HG02840 (cell line): ENCODE measurements at regions not wholly inside any gene's neighbourhood (a gene's known extent, or its start where the extent isn't known, plus 50 kb on each side); places are given as distances from the start of the nearest gene placed in this dataset.
"Not testable (repeated sequence)": the region's sequence is repeated elsewhere in the genome, so short reads cannot be mapped to it uniquely, and the experiment has no call there.

Experiments
- ATAC-seq: cut with Tn5 transposase; IDR thresholded peaks from one replicate; pipeline ENCODE4 v1.9.1; 2021; ENCODE audit warnings: mild to moderate bottlenecking, moderate library complexity, moderate number of reproducible peaks; ENCODE audit not compliant: unreplicated experiment, low FRiP score

- ATAC-seq, result no peak
Measured at GRCh38 chr1:238409932-238410331, 519.2 kb upstream of the ZP4 start.

DNA sequence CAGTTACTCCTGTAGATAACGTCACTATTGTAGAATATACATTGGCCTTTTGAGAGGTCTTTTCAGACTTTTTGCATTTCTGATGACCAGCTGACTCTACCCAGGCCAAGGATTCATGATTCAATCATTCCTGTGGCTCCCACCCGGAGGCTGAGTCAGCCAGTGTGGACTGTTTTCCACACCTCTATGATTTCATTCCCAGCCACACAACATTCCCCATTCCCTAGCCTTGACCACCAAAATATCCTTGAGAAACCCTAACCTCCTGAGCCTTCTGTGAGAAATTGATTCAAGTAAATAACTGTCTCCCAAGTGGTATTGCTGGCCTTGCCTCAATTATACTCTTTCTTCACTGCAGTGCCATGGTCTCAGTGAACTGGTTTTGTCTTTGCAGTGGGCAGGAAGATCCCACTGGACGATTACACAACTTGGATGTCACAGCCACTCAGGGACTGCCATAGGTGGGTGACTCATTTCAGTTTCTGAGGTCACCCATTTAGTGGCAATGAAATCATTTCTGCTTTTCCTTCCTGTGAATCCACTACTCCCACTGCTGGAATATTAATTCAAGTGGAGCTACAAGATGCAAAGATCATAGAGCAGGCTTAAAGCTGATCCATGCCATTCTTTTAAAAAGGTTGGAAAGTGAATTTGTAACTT is 518.6 kb upstream of the ZP4 start:
- no peak for ATAC-seq

- no peak for ATAC-seq
Measured at GRCh38 chr1:238408737-238409136, 518.0 kb upstream of the ZP4 start.

DNA sequence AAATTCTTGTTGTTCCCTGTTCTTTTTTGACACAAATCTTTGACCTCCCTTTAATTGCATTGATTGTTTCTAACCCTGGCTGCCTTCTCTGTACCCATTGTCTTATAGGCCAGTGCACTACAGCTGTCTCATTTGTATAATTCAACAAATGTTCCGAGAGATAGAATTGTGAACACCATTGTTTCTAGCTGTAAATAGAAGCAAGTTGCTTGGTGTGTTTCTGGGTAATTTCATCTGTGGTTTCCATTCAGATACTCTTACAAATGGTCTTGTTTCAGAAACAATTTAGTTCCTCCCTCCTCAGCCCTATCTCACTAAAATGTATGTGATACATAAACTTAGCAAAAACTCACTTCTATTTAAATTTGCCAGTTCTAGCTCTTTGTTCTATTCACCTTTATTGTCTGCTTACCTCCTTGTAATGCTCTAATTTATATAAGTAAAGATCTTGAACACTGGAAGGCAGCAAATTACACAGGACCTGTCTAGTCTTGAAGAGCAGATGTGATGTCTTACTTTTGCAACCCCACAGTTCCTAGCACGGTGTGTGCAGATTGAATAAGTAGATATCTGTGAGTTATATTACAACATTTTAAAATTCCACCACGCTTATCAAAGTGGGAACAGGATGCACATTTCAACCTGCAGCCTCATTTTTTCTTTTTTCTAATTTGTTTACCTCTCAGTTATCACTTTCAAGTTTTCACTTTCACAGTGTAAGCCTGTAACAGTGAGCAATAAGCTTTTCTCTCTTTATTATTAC is 515.6 kb upstream of the ZP4 start:
- ATAC-seq, result no peak

DNA sequence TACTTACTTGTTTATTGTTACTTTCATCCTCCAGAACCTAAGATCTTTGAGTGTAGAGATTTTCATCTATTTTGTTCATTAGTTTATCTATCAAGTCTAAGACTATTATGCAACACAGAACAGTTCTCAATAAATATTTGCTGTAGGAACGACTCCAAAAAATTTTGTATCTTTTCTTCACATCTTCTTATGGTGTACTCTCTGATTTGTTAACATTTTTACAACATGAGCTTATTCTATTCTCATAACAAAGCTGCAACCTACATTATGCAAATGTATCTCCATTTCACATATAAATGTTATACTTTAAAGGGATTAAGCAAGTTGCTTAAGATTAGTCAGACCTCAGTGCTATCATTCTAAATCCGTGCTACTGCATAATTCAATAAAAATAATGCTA is 514.2 kb upstream of the ZP4 start:
- no peak for ATAC-seq

GRCh38 chr1:238404481-238404880 is 513.8 kb upstream of the ZP4 start:
- no peak for ATAC-seq

- ATAC-seq, result no peak
Measured at GRCh38 chr1:238401144-238401543, 510.4 kb upstream of the ZP4 start.

DNA sequence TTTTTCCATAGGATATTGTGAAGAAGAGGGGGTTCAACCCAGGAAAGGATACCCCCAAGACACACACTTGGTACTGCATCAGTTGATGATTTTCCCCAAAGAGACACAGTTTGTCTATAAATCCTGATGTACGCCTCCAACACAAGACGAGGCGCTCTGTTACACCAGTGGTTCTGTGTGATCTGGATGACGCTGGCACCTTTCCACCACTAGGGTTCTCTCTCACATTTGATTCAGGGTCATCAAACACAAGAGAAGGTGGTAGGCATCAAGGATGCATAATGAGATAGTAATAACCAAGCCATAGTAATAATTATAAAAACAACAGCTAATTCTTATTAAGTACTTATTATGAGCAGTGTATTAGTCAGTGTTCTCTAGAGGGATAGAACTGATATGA is 508.8 kb upstream of the ZP4 start:
- ATAC-seq, result no peak

- ATAC-seq, result no peak
Measured at GRCh38 chr1:238396140-238396539, 505.4 kb upstream of the ZP4 start.

- ATAC-seq, result no peak
Measured at GRCh38 chr1:238384381-238384780, 493.7 kb upstream of the ZP4 start.

DNA sequence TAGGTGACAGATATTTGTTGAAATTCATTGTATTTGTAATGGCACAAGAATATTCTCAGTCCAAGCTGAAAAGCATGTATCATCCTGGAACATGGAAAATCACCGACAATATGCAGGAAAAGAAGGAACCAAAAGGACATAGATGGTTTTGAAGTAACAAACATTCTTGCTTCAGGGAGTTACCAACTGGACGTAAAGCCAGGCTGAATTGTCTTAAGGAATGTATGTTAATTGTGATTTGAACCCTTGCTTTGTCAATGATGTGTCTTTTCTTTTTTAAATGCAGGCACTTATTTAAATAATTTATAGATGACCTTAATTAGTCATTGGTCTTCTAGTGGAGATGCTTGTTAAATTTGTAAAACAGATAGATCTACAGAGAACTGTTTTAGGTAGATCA is 489.4 kb upstream of the ZP4 start:
- ATAC-seq, result no peak

DNA sequence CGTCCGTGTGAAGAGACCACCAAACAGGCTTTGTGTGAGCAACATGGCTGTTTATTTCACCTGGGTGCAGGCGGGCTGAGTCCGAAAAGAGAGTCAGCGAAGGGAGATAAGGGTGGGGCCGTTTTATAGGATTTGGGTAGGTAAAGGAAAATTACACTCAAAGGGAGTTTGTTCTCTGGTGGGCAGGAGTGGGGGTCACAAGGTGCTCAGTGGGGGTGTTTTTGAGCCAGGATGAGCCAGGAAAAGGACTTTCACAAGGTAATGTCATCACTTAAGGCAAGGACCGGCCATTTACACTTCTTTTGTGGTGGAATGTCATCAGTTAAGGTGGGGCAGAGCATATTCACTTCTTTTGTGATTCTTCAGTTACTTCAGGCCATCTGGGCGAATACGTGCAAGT is 488.7 kb upstream of the ZP4 start:
- not testable (repeated sequence) for ATAC-seq

- no peak for ATAC-seq
Measured at GRCh38 chr1:238377280-238377919, 486.7 kb upstream of the ZP4 start.

DNA sequence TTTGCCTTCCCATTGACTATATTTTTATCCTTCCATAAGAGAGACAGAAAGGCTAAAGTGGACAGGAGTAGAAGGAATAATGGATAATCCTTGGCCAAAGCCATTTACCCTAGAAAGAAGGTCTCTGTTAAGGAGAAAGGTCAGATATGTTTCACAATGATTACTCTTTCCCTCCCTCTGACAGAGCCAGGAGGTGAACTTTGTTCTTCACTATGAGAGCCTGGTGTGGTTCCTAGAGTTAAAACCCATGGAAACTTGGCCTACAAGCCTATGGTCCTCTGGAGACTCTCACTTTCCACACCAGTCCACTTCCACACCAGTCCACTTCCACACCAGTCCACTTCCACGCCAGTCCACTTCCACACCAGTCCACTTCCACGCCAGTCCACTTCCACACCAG is 479.9 kb upstream of the ZP4 start:
- ATAC-seq, result no peak

GRCh38 chr1:238364214-238364892 is 473.6 kb upstream of the ZP4 start:
- no peak for ATAC-seq

- no peak for ATAC-seq
Measured at GRCh38 chr1:238360474-238360873, 469.8 kb upstream of the ZP4 start.

- ATAC-seq, result no peak
Measured at GRCh38 chr1:238350471-238350870, 459.7 kb upstream of the ZP4 start.

DNA sequence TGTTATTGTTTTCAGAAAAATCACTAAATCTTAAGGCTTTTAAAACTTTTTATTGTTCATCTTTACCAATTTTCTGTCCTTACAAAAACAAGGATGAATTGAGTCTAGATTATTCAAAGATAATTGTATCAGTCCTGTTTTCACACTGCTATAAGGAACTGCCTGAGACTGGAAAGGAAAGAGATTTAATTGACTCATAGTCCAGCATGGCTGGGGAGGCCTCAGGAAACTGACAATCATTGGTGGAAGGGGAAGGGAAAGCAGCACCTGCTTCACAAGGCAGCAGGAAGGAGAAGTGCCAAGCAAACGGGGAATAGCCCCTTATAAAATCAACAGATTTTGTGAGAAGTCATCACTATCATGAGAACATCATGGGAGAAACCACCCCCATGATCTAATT is 455.6 kb upstream of the ZP4 start:
- no peak for ATAC-seq

DNA sequence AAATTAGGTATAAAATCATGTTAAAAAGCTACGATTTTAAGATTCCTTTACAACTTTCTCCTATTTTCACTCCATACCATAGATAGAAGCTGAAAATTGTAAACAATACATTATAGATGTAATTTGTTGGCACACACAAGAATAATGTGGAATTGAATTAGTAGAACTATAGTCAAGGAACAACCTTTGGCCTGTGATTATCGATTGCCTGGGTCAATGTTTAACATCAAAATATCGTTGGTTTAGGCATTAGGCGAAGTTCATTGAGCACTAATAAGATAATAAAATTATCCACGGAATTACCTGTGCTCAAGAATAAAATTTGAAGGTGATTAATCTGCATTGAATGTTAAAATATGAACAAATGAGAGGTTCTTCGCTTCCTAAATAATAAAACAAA is 455.1 kb upstream of the ZP4 start:
- ATAC-seq, result no peak

GRCh38 chr1:238343852-238344251 is 453.1 kb upstream of the ZP4 start:
- no peak for ATAC-seq

GRCh38 chr1:238341395-238341794 is 450.7 kb upstream of the ZP4 start:
- no peak for ATAC-seq
